T-cell (primary cell): ENCODE measurements at regions not wholly inside any gene's neighbourhood (a gene's known extent, or its start where the extent isn't known, plus 50 kb on each side); places are given as distances from the start of the nearest gene placed in this dataset.

ENCODE experiments used
- ATAC-seq, 4 experiments: fragments of 200-7000 bp in 3 of 4; fragments of 150-1000 bp in 1 of 4; cut with Tn5 transposase; replicated peaks in 1 of 4; 1 replicate in 3 of 4; 2 replicates in 1 of 4; pipeline ENCODE4 v1.10.0; 2021; ENCODE audit warnings: moderate library complexity in 3 of 4, mild to moderate bottlenecking in 2 of 4, moderate number of reproducible peaks in 1 of 4
- CTCF ChIA-PET, 2 donors: fragments of 300-600 bp; sonication (Branson Sonifier 250); formaldehyde crosslinking; loops; one replicate each; lab custom pipeline; 2022; ENCODE audit warnings: antibody characterized with exemption in 2 of 2; lab: Charles Lee
- POLR2A ChIA-PET, 2 donors: fragments of 300-600 bp; sonication (Branson Sonifier 250); formaldehyde crosslinking; loops; one replicate each; lab custom pipeline; 2022; ENCODE audit warnings: antibody characterized with exemption in 2 of 2; lab: Charles Lee
- DNase-seq, 35 experiments: peaks; one replicate each; pipeline versions ENCODE4 v3.0.0 to v3.0.0-alpha.2; 2013 to 2023
- H3K27ac ChIP-seq: one replicate; pipeline ENCODE4 v1.5.1; 2013; ENCODE audit warnings: low read length
- H3K27me3 ChIP-seq, 2 experiments: replicated peaks in 1 of 2; 1 replicate in 1 of 2; 2 replicates in 1 of 2; pipeline versions ENCODE4 v1.6.1 to v1.7.0; 2013; ENCODE audit warnings: low read length in 1 of 2, mixed read lengths in 1 of 2; ENCODE audit not compliant: control insufficient read depth in 2 of 2, insufficient read depth in 2 of 2; ENCODE audit errors: extremely low read depth in 1 of 2
- H3K36me3 ChIP-seq, 2 donors: 1 replicate in 1 of 2; 2 replicates in 1 of 2; pipeline versions ENCODE4 v1.6.1 to v1.7.0; 2013; ENCODE audit warnings: low read length in 1 of 2; ENCODE audit not compliant: control insufficient read depth in 2 of 2, insufficient read depth in 1 of 2; ENCODE audit errors: extremely low read depth in 1 of 2
- H3K4me1 ChIP-seq, 2 experiments: 1 replicate in 1 of 2; 2 replicates in 1 of 2; pipeline versions ENCODE4 v1.6.1 to v1.7.0; 2013; ENCODE audit warnings: low read length in 2 of 2, mixed read lengths in 1 of 2; ENCODE audit not compliant: insufficient read depth in 2 of 2, control insufficient read depth in 1 of 2; ENCODE audit errors: extremely low read depth in 1 of 2
- H3K4me3 ChIP-seq, 2 donors: 1 replicate in 1 of 2; 2 replicates in 1 of 2; pipeline versions ENCODE4 v1.5.1 to v1.7.0; 2013; ENCODE audit warnings: mild to moderate bottlenecking in 2 of 2, low read length in 1 of 2, moderate library complexity in 1 of 2; ENCODE audit not compliant: control insufficient read depth in 1 of 2; ENCODE audit errors: extremely low read depth in 1 of 2
- H3K9me3 ChIP-seq: 2 replicates; pipeline ENCODE4 v1.7.0; 2013
- H3K27ac Mint-ChIP-seq, 2 donors: one replicate each; pipeline ENCODE4 v1.8.0; 2020 to 2021; ENCODE audit warnings: mild to moderate bottlenecking in 2 of 2, mixed read lengths in 2 of 2
- H3K27me3 Mint-ChIP-seq, 2 donors: one replicate each; pipeline ENCODE4 v1.8.0; 2021 to 2022; ENCODE audit warnings: mixed read lengths in 2 of 2
- H3K36me3 Mint-ChIP-seq: one replicate; pipeline ENCODE4 v1.8.0; 2021; ENCODE audit warnings: mixed read lengths
- H3K4me1 Mint-ChIP-seq, 3 donors: one replicate each; pipeline ENCODE4 v1.8.0; 2020 to 2022; ENCODE audit warnings: mixed read lengths in 3 of 3, mild to moderate bottlenecking in 1 of 3
- H3K4me3 Mint-ChIP-seq, 3 donors: one replicate each; pipeline ENCODE4 v1.8.0; 2020 to 2022; ENCODE audit warnings: mild to moderate bottlenecking in 3 of 3, mixed read lengths in 3 of 3, moderate library complexity in 3 of 3
- H3K9me3 Mint-ChIP-seq, 3 donors: one replicate each; pipeline ENCODE4 v1.8.0; 2020 to 2022; ENCODE audit warnings: mixed read lengths in 3 of 3
- WGBS: methylation state at CpG from one replicate; pipeline ENCODE4 v1.1.5; 2013; ENCODE audit warnings: missing lambda C conversion rate; ENCODE audit not compliant: insufficient coverage; 5-methylcytosine and 5-hydroxymethylcytosine counted together

- H3K9me3 Mint-ChIP-seq: no peaks in the 10 kb centered on the region
Observed at GRCh38 chr18:3328532-3328931, 66.6 kb downstream of the MYL12B start.

GRCh38 chr18:3329471-3329870 lies 67.5 kb downstream of the MYL12B start:
- H3K36me3 ChIP-seq: no peaks in the 10 kb centered on the region
- H3K4me1 Mint-ChIP-seq: no peaks in the 10 kb centered on the region

More at GRCh38 chr18:3328532-3328931, 66.6 kb downstream of the MYL12B start:
- Histone ChIP-seq H3K27me3 (peaks cover 0 to 2% of the 10 kb centered on the region in 2 experiments), H3K4me3 (no peak overlapping the region), H3K36me3 (no peaks in the 10 kb centered on the region), H3K27ac (no peak overlapping the region), H3K9me3 (no peaks in the 10 kb centered on the region), H3K4me1 (no peaks in the 10 kb centered on the region)
- peaks cover 0 to 2% (median 0%) of the 10 kb centered on the region in 3 donors for H3K4me1 Mint-ChIP-seq
- H3K27me3 Mint-ChIP-seq: peaks cover 3 to 10% of the 10 kb centered on the region in 2 donors
- H3K36me3 Mint-ChIP-seq: no peaks in the 10 kb centered on the region
- CTCF ChIA-PET: interaction anchor here (0.7 to 1.2 kb wide), 3 partner anchors 12 to 126 kb away, joined by 3 read pairs; no protein-coding TSS in a partner anchor
- WGBS: no CpG with 5 or more reads among the region's 1 CpG
- DNase-seq: no peak
- no peak overlapping the region for H3K27ac Mint-ChIP-seq
- H3K4me3 Mint-ChIP-seq: no peak overlapping the region
- no peak for ATAC-seq
- POLR2A ChIA-PET: no interaction called here

GRCh38 chr18:3329872-3330271 lies 67.9 kb downstream of the MYL12B start:
- no peaks in the 10 kb centered on the region for H3K9me3 Mint-ChIP-seq

More at GRCh38 chr18:3329471-3329870, 67.5 kb downstream of the MYL12B start:
- Histone ChIP-seq H3K4me1 (no peaks in the 10 kb centered on the region), H3K4me3 (no peak overlapping the region), H3K9me3 (no peaks in the 10 kb centered on the region), H3K27me3 (peaks cover 0 to 2% of the 10 kb centered on the region in 2 experiments), H3K27ac (no peak overlapping the region)
- H3K4me3 Mint-ChIP-seq: no peak overlapping the region
- 80% methylated on average over 4 of the region's 5 CpGs for WGBS
- no peak overlapping the region for H3K27ac Mint-ChIP-seq
- ChIA-PET POLR2A (no interaction called here), CTCF (interaction anchor here (0.6 to 1.0 kb wide), 3 partner anchors 16 to 151 kb away, joined by 3 to 4 read pairs (median 3); no protein-coding TSS in a partner anchor)
- no peaks in the 10 kb centered on the region for H3K36me3 Mint-ChIP-seq
- peaks cover 3 to 5% of the 10 kb centered on the region in 2 donors for H3K27me3 Mint-ChIP-seq
- DNase-seq (no peak), ATAC-seq (no peak)
- no peaks in the 10 kb centered on the region for H3K9me3 Mint-ChIP-seq

GRCh38 chr18:3330622-3331021 lies 68.7 kb downstream of the MYL12B start:
- no peak for DNase-seq
- Mint-ChIP-seq H3K27ac (no peak overlapping the region), H3K4me1 (no peaks in the 10 kb centered on the region), H3K27me3 (peaks cover 3 to 5% of the 10 kb centered on the region in 2 donors), H3K9me3 (no peaks in the 10 kb centered on the region), H3K4me3 (no peak overlapping the region), H3K36me3 (no peaks in the 10 kb centered on the region)
- Histone ChIP-seq H3K9me3 (no peaks in the 10 kb centered on the region), H3K36me3 (no peaks in the 10 kb centered on the region), H3K4me1 (no peaks in the 10 kb centered on the region), H3K4me3 (no peak overlapping the region), H3K27me3 (peaks cover 0 to 5% of the 10 kb centered on the region in 2 experiments), H3K27ac (no peak overlapping the region)
- no peak for ATAC-seq
- 68% methylated on average over 3 of the region's 12 CpGs for WGBS
- ChIA-PET POLR2A (no interaction called here), CTCF (no interaction called here)

More at GRCh38 chr18:3329872-3330271, 67.9 kb downstream of the MYL12B start:
- ChIA-PET CTCF (interaction anchor here (0.6 kb wide), 2 partner anchors 123 to 151 kb away, joined by 3 to 4 read pairs; no protein-coding TSS in a partner anchor), POLR2A (no interaction called here)
- no peak overlapping the region for H3K4me3 Mint-ChIP-seq
- no CpG with 5 or more reads among the region's 1 CpG for WGBS
- no peaks in the 10 kb centered on the region for H3K36me3 ChIP-seq
- H3K27me3 Mint-ChIP-seq: peaks cover 3 to 5% of the 10 kb centered on the region in 2 donors
- no peak overlapping the region for H3K4me3 ChIP-seq
- DNase-seq: no peak
- H3K27ac Mint-ChIP-seq: no peak overlapping the region
- H3K4me1 Mint-ChIP-seq: no peaks in the 10 kb centered on the region
- H3K36me3 Mint-ChIP-seq: no peaks in the 10 kb centered on the region
- ATAC-seq: no peak
- no peaks in the 10 kb centered on the region for H3K9me3 ChIP-seq
- peaks cover 0 to 2% of the 10 kb centered on the region in 2 experiments for H3K27me3 ChIP-seq
- H3K4me1 ChIP-seq: no peaks in the 10 kb centered on the region
- no peak overlapping the region for H3K27ac ChIP-seq

GRCh38 chr18:3332376-3332775 lies 70.4 kb downstream of the MYL12B start:
- Histone ChIP-seq H3K27me3 (peaks cover 0 to 6% of the 10 kb centered on the region in 2 experiments), H3K4me3 (no peak overlapping the region), H3K9me3 (no peaks in the 10 kb centered on the region), H3K4me1 (no peaks in the 10 kb centered on the region), H3K27ac (no peak overlapping the region), H3K36me3 (no peaks in the 10 kb centered on the region)
- ChIA-PET CTCF (no interaction called here), POLR2A (interaction anchor here in 1 of 2 donors (0.7 kb wide), 1 partner anchor 9 kb away, joined by 3 read pairs; no protein-coding TSS in a partner anchor)
- H3K36me3 Mint-ChIP-seq: no peaks in the 10 kb centered on the region
- peaks cover 1 to 4% of the 10 kb centered on the region in 2 donors for H3K27me3 Mint-ChIP-seq
- 100% methylated on average over 1 of the region's 2 CpGs for WGBS
- DNase-seq: no peak
- H3K27ac Mint-ChIP-seq: no peak overlapping the region
- no peak overlapping the region for H3K4me3 Mint-ChIP-seq
- no peak for ATAC-seq
- H3K9me3 Mint-ChIP-seq: no peaks in the 10 kb centered on the region
- no peaks in the 10 kb centered on the region for H3K4me1 Mint-ChIP-seq

- Mint-ChIP-seq H3K27ac (no peak overlapping the region), H3K4me3 (no peak overlapping the region), H3K27me3 (peaks cover 0 to 1% of the 10 kb centered on the region in 2 donors), H3K36me3 (no peaks in the 10 kb centered on the region), H3K4me1 (no peaks in the 10 kb centered on the region), H3K9me3 (no peaks in the 10 kb centered on the region)
- H3K9me3 ChIP-seq: no peaks in the 10 kb centered on the region
- DNase-seq: no peak
- no peak overlapping the region for H3K27ac ChIP-seq
- peaks cover 0 to 6% of the 10 kb centered on the region in 2 experiments for H3K27me3 ChIP-seq
- CTCF ChIA-PET: no interaction called here
- WGBS: 100% methylated on average over 1 of the region's 4 CpGs
- H3K4me1 ChIP-seq: no peaks in the 10 kb centered on the region
- POLR2A ChIA-PET: no interaction called here
- ATAC-seq: no peak
- no peak overlapping the region for H3K4me3 ChIP-seq
- H3K36me3 ChIP-seq: no peaks in the 10 kb centered on the region
Observed at GRCh38 chr18:3333056-3333720, 71.3 kb downstream of the MYL12B start.
